BLaER1 (cell line): ENCODE measurements at regions not wholly inside any gene's neighbourhood (a gene's known extent, or its start where the extent isn't known, plus 50 kb on each side); places are given as distances from the start of the nearest gene placed in this dataset.

Experiments used
- H3K27ac ChIP-seq: shearing (Covaris generic); formaldehyde crosslinking; 2 replicates; pipeline ENCODE4 v1.8.1; 2022
- H3K27me3 ChIP-seq: shearing (Covaris generic); formaldehyde crosslinking; 2 replicates; pipeline ENCODE4 v1.8.1; 2022
- H3K36me3 ChIP-seq: shearing (Covaris generic); formaldehyde crosslinking; 2 replicates; pipeline ENCODE4 v1.8.1; 2022
- H3K4me1 ChIP-seq: shearing (Covaris generic); formaldehyde crosslinking; 2 replicates; pipeline ENCODE4 v1.8.1; 2022
- H3K4me2 ChIP-seq: shearing (Covaris generic); formaldehyde crosslinking; 2 replicates; pipeline ENCODE4 v1.8.1; 2022
- H3K4me3 ChIP-seq: shearing (Covaris generic); formaldehyde crosslinking; 2 replicates; pipeline ENCODE4 v1.8.1; 2022
- H3K9ac ChIP-seq: shearing (Covaris generic); formaldehyde crosslinking; 2 replicates; pipeline ENCODE4 v1.8.1; 2022
- H3K9me3 ChIP-seq: shearing (Covaris generic); formaldehyde crosslinking; 2 replicates; pipeline ENCODE4 v1.8.1; 2022
- H4K20me1 ChIP-seq: shearing (Covaris generic); formaldehyde crosslinking; 2 replicates; pipeline ENCODE4 v1.8.1; 2022
- Cebpa-rat ChIP-seq: shearing (Covaris generic); IDR thresholded peaks from 2 replicates; pipeline ENCODE4 v1.8.1; 2022

GRCh38 chr22:44423556-44424358 lies 74.3 kb downstream of the RTL6 start:
- no peak for TF ChIP-seq Cebpa-rat
- no peaks in the 10 kb centered on the region for H4K20me1 ChIP-seq
- no peaks in the 10 kb centered on the region for H3K36me3 ChIP-seq
- no peaks in the 10 kb centered on the region for H3K27me3 ChIP-seq
- H3K27ac ChIP-seq, result no peak overlapping the region
- H3K9ac ChIP-seq, result no peak overlapping the region
- no peak overlapping the region for H3K4me3 ChIP-seq
- no peaks in the 10 kb centered on the region for H3K4me1 ChIP-seq
- no peak overlapping the region for H3K4me2 ChIP-seq
- H3K9me3 ChIP-seq, result peaks cover 29% of the 10 kb centered on the region

- Histone ChIP-seq H3K27ac (no peak overlapping the region), H3K36me3 (no peaks in the 10 kb centered on the region), H4K20me1 (no peaks in the 10 kb centered on the region), H3K27me3 (no peaks in the 10 kb centered on the region), H3K4me2 (no peak overlapping the region), H3K4me3 (no peak overlapping the region), H3K9ac (no peak overlapping the region), H3K4me1 (no peaks in the 10 kb centered on the region), H3K9me3 (peaks cover 31% of the 10 kb centered on the region)
- TF ChIP-seq Cebpa-rat, result no peak
Measured at GRCh38 chr22:44422746-44423380, 75.2 kb downstream of the RTL6 start.

GRCh38 chr22:44419429-44419828 lies 78.6 kb downstream of the RTL6 start:
- Histone ChIP-seq H4K20me1 (no peaks in the 10 kb centered on the region), H3K27ac (no peak overlapping the region), H3K4me2 (no peak overlapping the region), H3K4me1 (no peaks in the 10 kb centered on the region), H3K9me3 (peaks cover 37% of the 10 kb centered on the region), H3K27me3 (no peaks in the 10 kb centered on the region), H3K9ac (no peak overlapping the region), H3K36me3 (no peaks in the 10 kb centered on the region), H3K4me3 (no peak overlapping the region)
- TF ChIP-seq Cebpa-rat, result no peak

GRCh38 chr22:44413211-44413610 lies 84.8 kb downstream of the RTL6 start:
- Histone ChIP-seq H3K27me3 (no peaks in the 10 kb centered on the region), H3K4me3 (no peak overlapping the region), H3K27ac (no peak overlapping the region), H3K9ac (no peak overlapping the region), H4K20me1 (no peaks in the 10 kb centered on the region), H3K4me1 (no peaks in the 10 kb centered on the region), H3K36me3 (no peaks in the 10 kb centered on the region), H3K9me3 (peaks cover 6% of the 10 kb centered on the region), H3K4me2 (no peak overlapping the region)
- TF ChIP-seq Cebpa-rat, result no peak

- H3K27ac ChIP-seq, result no peak overlapping the region
- H3K27me3 ChIP-seq, result no peaks in the 10 kb centered on the region
- peaks cover 6% of the 10 kb centered on the region for H3K9me3 ChIP-seq
- H3K9ac ChIP-seq, result no peak overlapping the region
- H3K4me1 ChIP-seq, result no peaks in the 10 kb centered on the region
- H3K36me3 ChIP-seq, result no peaks in the 10 kb centered on the region
- TF ChIP-seq Cebpa-rat, result no peak
- no peaks in the 10 kb centered on the region for H4K20me1 ChIP-seq
- H3K4me3 ChIP-seq, result no peak overlapping the region
- H3K4me2 ChIP-seq, result no peak overlapping the region
Measured at GRCh38 chr22:44412136-44412731, 85.8 kb downstream of the RTL6 start.

- Histone ChIP-seq H3K4me3 (no peak overlapping the region), H3K36me3 (no peaks in the 10 kb centered on the region), H3K9me3 (peaks cover 6% of the 10 kb centered on the region), H3K9ac (no peak overlapping the region), H3K4me2 (no peak overlapping the region), H3K27me3 (no peaks in the 10 kb centered on the region), H3K4me1 (no peaks in the 10 kb centered on the region), H3K27ac (no peak overlapping the region), H4K20me1 (no peaks in the 10 kb centered on the region)
- TF ChIP-seq Cebpa-rat, result no peak
Measured at GRCh38 chr22:44411226-44412135, 86.6 kb downstream of the RTL6 start.

GRCh38 chr22:44410451-44410991 lies 87.5 kb downstream of the RTL6 start:
- H3K4me3 ChIP-seq, result no peak overlapping the region
- H3K27ac ChIP-seq, result no peak overlapping the region
- no peak overlapping the region for H3K4me2 ChIP-seq
- no peaks in the 10 kb centered on the region for H3K36me3 ChIP-seq
- no peaks in the 10 kb centered on the region for H4K20me1 ChIP-seq
- H3K4me1 ChIP-seq, result no peaks in the 10 kb centered on the region
- no peak overlapping the region for H3K9ac ChIP-seq
- no peak for TF ChIP-seq Cebpa-rat
- no peaks in the 10 kb centered on the region for H3K27me3 ChIP-seq
- no peaks in the 10 kb centered on the region for H3K9me3 ChIP-seq

GRCh38 chr22:44409974-44410316 lies 88.1 kb downstream of the RTL6 start:
- H3K4me2 ChIP-seq, result no peak overlapping the region
- no peaks in the 10 kb centered on the region for H3K4me1 ChIP-seq
- H3K27me3 ChIP-seq, result no peaks in the 10 kb centered on the region
- H3K27ac ChIP-seq, result no peak overlapping the region
- H3K9me3 ChIP-seq, result no peaks in the 10 kb centered on the region
- H3K9ac ChIP-seq, result no peak overlapping the region
- no peaks in the 10 kb centered on the region for H4K20me1 ChIP-seq
- TF ChIP-seq Cebpa-rat, result no peak
- no peak overlapping the region for H3K4me3 ChIP-seq
- no peaks in the 10 kb centered on the region for H3K36me3 ChIP-seq

- Histone ChIP-seq H3K4me2 (no peak overlapping the region), H3K9ac (no peak overlapping the region), H3K27me3 (no peaks in the 10 kb centered on the region), H3K4me3 (no peak overlapping the region), H3K36me3 (no peaks in the 10 kb centered on the region), H3K27ac (no peak overlapping the region), H3K9me3 (no peaks in the 10 kb centered on the region), H3K4me1 (no peaks in the 10 kb centered on the region), H4K20me1 (no peaks in the 10 kb centered on the region)
- no peak for TF ChIP-seq Cebpa-rat
Measured at GRCh38 chr22:44409211-44409973, 88.6 kb downstream of the RTL6 start.
